ENCODE measurements at regions not wholly inside any gene's neighbourhood (a gene's known extent, or its start where the extent isn't known, plus 50 kb on each side); places are given as distances from the start of the nearest gene placed in this dataset.

- peaks cover 29% of the 10 kb centered on the region for H3K9me3 Mint-ChIP-seq
- H3K4me1 Mint-ChIP-seq, result peaks cover 2% of the 10 kb centered on the region
- no peak overlapping the region for H3K4me3 Mint-ChIP-seq
- H3K27me3 Mint-ChIP-seq (ENCODE audit: insufficient read depth, low read depth), result peaks cover 5% of the 10 kb centered on the region
- DNase-seq (ENCODE audit: low spot score), result peak; percentile 55
- no peaks in the 10 kb centered on the region for H3F3A ChIP-seq (ENCODE audit: low read depth)
- no peaks in the 10 kb centered on the region for H4K20me1 ChIP-seq (ENCODE audit: low read depth)
- H3K36me3 Mint-ChIP-seq, result peaks cover 1% of the 10 kb centered on the region
- H3K36me3 ChIP-seq, result no peaks in the 10 kb centered on the region
- H2AFZ ChIP-seq (replicated peaks), result peak overlapping the region; percentile 77
- no peaks in the 10 kb centered on the region for H3K79me2 ChIP-seq (ENCODE audit: low read depth)
- H3K27me3 ChIP-seq, result no peaks in the 10 kb centered on the region
- no peaks in the 10 kb centered on the region for H3K9me3 ChIP-seq (ENCODE audit: low read depth)
- H3K27ac ChIP-seq, result no peak overlapping the region
- peak overlapping the region; percentile 27 for H3K4me2 ChIP-seq
- TF ChIP-seq EZH2 (IDR thresholded peaks at IDR 0.05) (no peak), EZH2phosphoT487 (IDR thresholded peaks at IDR 0.05) (no peak)
- TF ChIP-seq, protein P1, sequence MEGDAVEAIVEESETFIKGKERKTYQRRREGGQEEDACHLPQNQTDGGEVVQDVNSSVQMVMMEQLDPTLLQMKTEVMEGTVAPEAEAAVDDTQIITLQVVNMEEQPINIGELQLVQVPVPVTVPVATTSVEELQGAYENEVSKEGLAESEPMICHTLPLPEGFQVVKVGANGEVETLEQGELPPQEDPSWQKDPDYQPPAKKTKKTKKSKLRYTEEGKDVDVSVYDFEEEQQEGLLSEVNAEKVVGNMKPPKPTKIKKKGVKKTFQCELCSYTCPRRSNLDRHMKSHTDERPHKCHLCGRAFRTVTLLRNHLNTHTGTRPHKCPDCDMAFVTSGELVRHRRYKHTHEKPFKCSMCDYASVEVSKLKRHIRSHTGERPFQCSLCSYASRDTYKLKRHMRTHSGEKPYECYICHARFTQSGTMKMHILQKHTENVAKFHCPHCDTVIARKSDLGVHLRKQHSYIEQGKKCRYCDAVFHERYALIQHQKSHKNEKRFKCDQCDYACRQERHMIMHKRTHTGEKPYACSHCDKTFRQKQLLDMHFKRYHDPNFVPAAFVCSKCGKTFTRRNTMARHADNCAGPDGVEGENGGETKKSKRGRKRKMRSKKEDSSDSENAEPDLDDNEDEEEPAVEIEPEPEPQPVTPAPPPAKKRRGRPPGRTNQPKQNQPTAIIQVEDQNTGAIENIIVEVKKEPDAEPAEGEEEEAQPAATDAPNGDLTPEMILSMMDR (IDR thresholded peaks at IDR 0.05), result no peak
- H3K4me1 ChIP-seq, result peaks cover 12% of the 10 kb centered on the region
- no peak overlapping the region for H3K9ac ChIP-seq
- no peak overlapping the region for H3K27ac Mint-ChIP-seq
- no peak overlapping the region for H3K4me3 ChIP-seq
Observed at GRCh38 chr9:88037285-88037845, 63.0 kb upstream of the CDK20 start.

- TF ChIP-seq EZH2phosphoT487 (IDR thresholded peaks at IDR 0.05), result no peak
- TF ChIP-seq EZH2 (IDR thresholded peaks at IDR 0.05), result no peak
- TF ChIP-seq, protein P1 (IDR thresholded peaks at IDR 0.05), result no peak
- Histone ChIP-seq H2AFZ (replicated peaks) (no peak overlapping the region), H3F3A (ENCODE audit: low read depth) (no peaks in the 10 kb centered on the region), H3K27me3 (no peaks in the 10 kb centered on the region), H3K4me1 (peaks cover 12% of the 10 kb centered on the region), H3K36me3 (no peaks in the 10 kb centered on the region), H3K4me3 (no peak overlapping the region), H3K9ac (no peak overlapping the region), H3K79me2 (ENCODE audit: low read depth) (no peaks in the 10 kb centered on the region), H3K4me2 (no peak overlapping the region), H4K20me1 (ENCODE audit: low read depth) (no peaks in the 10 kb centered on the region), H3K9me3 (ENCODE audit: low read depth) (no peaks in the 10 kb centered on the region), H3K27ac (no peak overlapping the region)
- no peak overlapping the region for H3K4me3 Mint-ChIP-seq
- H3K36me3 Mint-ChIP-seq, result peaks cover 1% of the 10 kb centered on the region
- no peak for DNase-seq (ENCODE audit: low spot score)
- no peak overlapping the region for H3K27ac Mint-ChIP-seq
- H3K4me1 Mint-ChIP-seq, result peaks cover 2% of the 10 kb centered on the region
- peaks cover 5% of the 10 kb centered on the region for H3K27me3 Mint-ChIP-seq (ENCODE audit: insufficient read depth, low read depth)
- peaks cover 27% of the 10 kb centered on the region for H3K9me3 Mint-ChIP-seq
Observed at GRCh38 chr9:88034964-88035363, 60.6 kb upstream of the CDK20 start.

GRCh38 chr9:88033359-88033702, 59.0 kb upstream of the CDK20 start:
- DNase-seq (ENCODE audit: low spot score), result no peak
- H3K27me3 ChIP-seq, result no peaks in the 10 kb centered on the region
- H3K9me3 ChIP-seq (ENCODE audit: low read depth), result no peaks in the 10 kb centered on the region
- no peak overlapping the region for H3K27ac ChIP-seq
- Mint-ChIP-seq H3K9me3 (peaks cover 22% of the 10 kb centered on the region), H3K4me1 (peaks cover 2% of the 10 kb centered on the region), H3K27ac (no peak overlapping the region), H3K4me3 (no peak overlapping the region), H3K36me3 (peaks cover 1% of the 10 kb centered on the region), H3K27me3 (ENCODE audit: insufficient read depth, low read depth) (peaks cover 5% of the 10 kb centered on the region)
- H3K4me2 ChIP-seq, result no peak overlapping the region
- peaks cover 12% of the 10 kb centered on the region for H3K4me1 ChIP-seq
- TF ChIP-seq EZH2phosphoT487 (IDR thresholded peaks at IDR 0.05), result no peak
- no peak for TF ChIP-seq EZH2 (IDR thresholded peaks at IDR 0.05)
- TF ChIP-seq, protein P1 (IDR thresholded peaks at IDR 0.05), result no peak
- no peak overlapping the region for H2AFZ ChIP-seq (replicated peaks)
- H3F3A ChIP-seq (ENCODE audit: low read depth), result no peaks in the 10 kb centered on the region
- no peak overlapping the region for H3K9ac ChIP-seq
- H3K36me3 ChIP-seq, result no peaks in the 10 kb centered on the region
- H3K79me2 ChIP-seq (ENCODE audit: low read depth), result no peaks in the 10 kb centered on the region
- H4K20me1 ChIP-seq (ENCODE audit: low read depth), result no peaks in the 10 kb centered on the region
- H3K4me3 ChIP-seq, result no peak overlapping the region
